ACHN (cell line): ENCODE measurements at regions not wholly inside any gene's neighbourhood (a gene's known extent, or its start where the extent isn't known, plus 50 kb on each side); places are given as distances from the start of the nearest gene placed in this dataset.

Source experiments
- DNase-seq: peaks from one replicate; pipeline ENCODE4 v3.0.0-alpha.2; 2015
- in situ Hi-C: cut with HindIII; loops from 2 replicates; pipeline ENCODE4 v1.10.0; 2017; ENCODE audit warnings: low sequenced_read_pairs, low pct_ligation_motif_present, low pct_unique_long_range_greater_than_20kb

DNA sequence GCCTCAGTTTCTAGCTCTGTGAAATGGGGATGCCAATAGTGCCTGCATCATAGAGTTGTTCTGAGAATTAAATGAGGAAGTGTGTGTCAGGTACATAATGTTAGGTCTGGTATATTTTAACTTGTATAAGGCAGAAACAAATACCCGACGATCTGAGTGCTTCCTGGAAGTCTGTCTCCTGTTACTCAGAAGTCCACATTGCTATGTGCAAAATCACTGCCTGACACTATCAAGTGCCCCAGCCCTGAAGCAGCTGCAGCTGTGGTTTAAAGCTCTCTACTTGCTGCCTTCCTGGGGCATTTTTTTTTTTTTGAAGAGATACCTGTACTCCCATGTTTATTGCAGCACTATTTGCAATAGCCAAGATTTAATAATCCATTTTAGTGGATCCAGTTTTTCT lies 125.3 kb downstream of the SLC4A3 start:
- in situ Hi-C loops, result no loop called here
- DNase-seq, result no peak

DNA sequence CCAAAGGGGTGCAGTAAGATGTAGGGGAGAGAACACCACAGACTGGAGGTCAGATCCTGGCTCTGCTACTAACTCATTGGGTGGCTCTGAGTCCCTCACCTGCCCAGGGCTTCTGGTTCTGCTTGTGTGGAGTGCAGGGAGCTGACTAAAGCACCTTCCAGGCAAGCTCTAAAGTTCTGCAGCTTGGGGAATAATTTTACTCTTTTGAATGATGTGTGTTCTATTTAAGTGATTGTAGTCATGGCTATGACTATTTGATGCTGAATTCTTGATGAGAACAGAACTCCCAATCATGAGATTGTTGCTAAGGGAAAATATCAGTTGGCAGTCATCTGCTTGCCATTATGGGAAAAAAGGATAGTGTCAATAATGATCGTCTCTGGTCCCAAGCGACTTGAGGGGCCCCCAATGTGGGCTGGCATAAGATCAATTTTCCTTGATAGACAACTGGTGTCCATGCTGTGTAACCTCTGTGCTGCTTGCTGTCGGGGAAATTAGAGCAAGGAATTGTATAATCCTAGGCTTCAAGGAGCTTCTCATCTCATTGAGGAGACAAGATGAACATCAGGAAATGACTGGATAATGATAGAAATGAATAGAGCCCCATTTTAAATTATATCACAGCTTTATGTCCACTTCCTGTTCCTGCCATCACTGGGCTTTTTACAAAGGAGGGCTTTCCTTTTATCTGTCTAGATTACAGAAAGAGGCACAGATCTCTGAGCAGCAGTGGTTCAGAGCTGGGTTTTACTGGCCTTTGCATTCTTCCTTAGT lies 131.7 kb downstream of the SLC4A3 start:
- no peak for DNase-seq
- in situ Hi-C loops, result no loop called here

GRCh38 chr2:219759801-219760200 lies 132.4 kb downstream of the SLC4A3 start:
- no peak for DNase-seq
- in situ Hi-C loops, result no loop called here

DNA sequence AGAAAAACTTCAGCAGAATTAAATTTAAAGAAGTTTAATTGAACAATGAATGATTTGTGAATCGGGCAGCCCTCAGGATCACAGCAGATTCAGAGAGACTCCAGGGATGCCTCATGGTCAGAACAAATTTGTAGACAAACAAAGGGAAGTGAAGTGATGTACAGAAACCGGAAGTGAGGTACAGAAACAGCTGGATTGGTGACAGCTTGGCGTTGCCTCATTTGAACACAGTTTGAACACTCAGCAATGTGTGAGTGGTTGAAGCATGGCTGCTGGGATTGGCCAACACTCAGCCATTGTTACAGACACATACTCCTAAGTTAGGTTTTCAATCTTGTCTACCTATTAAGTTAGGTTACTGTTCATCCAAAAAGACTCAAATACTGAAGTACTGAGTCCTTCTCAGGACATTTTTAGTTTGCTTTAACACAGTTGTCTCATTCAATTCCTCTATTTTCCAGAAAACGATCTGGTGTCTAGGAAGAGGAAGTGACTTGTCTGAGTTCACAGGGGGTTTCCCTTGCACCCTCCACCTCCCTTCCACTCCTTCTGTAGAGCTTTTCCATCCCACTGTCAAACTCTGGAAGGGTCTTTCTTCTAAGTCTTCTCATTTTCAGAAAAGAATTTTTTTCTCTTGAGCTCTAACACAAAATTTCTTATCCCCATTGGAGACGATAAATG lies 137.9 kb downstream of the SLC4A3 start:
- DNase-seq, result no peak
- in situ Hi-C loops, result no loop called here

DNA sequence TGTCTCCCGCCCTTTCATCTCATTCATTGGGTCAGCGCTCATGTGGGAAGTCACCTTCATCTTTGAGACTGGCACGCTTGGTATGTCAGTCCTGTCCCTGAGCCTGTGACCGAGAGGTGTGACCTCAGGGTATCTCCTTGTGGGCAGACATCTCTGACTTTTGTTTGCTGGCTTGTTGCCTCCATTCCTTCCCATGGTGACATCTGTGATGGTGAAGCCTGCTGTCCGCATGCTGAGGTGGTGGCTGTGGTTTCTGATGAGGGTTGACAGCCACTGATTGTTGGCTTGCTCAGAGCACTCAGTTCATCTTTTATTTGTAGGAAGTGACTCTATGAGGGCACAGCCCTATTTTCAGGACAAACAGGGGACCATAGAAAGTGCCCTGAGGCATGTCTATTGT lies 139.2 kb downstream of the SLC4A3 start:
- in situ Hi-C loops, result no loop called here
- DNase-seq, result no peak

- DNase-seq, result no peak
- in situ Hi-C loops, result no loop called here
Measured at GRCh38 chr2:219769090-219769910, 141.9 kb downstream of the SLC4A3 start.

GRCh38 chr2:219772103-219772635 lies 144.7 kb downstream of the SLC4A3 start:
- in situ Hi-C loops, result no loop called here
- DNase-seq, result no peak

GRCh38 chr2:219772697-219773096 lies 145.3 kb downstream of the SLC4A3 start:
- in situ Hi-C loops, result no loop called here
- DNase-seq, result no peak

DNA sequence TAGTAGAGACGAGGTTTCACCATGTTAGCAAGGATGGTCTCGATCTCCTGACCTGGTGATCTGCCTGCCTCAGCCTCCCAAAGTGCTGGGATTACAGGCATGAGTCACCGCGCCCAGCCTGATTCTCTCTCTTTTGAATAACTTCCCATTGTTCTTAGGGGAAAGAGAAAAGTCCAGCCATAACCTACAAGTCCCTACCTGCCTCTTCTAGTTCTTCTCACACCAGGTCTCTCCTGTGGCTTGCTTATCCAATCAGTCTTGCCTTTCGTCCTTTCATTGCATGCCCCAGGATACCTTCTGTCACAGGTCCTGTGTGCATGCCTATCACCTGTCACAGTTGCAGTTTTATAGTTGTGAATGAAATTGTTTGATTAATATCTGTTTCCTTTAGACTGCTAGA lies 148.1 kb downstream of the SLC4A3 start:
- no peak for DNase-seq
- in situ Hi-C loops, result no loop called here

GRCh38 chr2:219777388-219777787 lies 150.0 kb downstream of the SLC4A3 start:
- DNase-seq, result no peak
- in situ Hi-C loops, result no loop called here

GRCh38 chr2:219778189-219778588 lies 150.8 kb downstream of the SLC4A3 start:
- in situ Hi-C loops, result no loop called here
- DNase-seq, result no peak

DNA sequence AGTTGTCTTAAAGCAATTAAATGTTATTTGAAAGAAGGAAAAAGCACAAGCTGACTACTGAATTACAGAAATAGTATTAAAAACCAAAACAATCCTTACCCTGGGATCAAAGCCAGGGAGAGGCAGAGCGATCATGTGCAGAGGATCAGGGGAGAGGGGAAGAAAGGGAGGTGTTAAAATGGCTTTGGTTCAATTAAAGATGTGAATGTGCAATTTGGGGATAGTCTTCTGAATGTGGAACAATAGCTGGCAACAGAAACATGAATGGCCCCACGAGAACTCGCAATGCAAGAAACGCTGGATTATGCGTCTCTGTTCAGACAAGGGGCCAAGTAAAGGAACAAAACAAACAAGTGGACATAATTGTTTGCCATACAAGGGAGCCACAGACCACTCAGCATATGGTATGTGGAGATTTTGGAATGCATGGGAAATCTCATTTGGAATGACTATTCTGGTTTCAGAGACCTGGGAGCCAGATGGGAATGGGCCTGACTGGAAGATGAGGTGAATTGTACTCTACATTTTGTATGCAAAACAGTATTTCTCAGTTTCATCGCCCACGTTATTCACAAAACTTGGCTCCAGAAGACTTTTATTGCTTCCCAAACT lies 155.4 kb downstream of the SLC4A3 start:
- in situ Hi-C loops, result no loop called here
- no peak for DNase-seq

GRCh38 chr2:219783359-219783975 lies 156.0 kb downstream of the SLC4A3 start:
- in situ Hi-C loops, result no loop called here

DNA sequence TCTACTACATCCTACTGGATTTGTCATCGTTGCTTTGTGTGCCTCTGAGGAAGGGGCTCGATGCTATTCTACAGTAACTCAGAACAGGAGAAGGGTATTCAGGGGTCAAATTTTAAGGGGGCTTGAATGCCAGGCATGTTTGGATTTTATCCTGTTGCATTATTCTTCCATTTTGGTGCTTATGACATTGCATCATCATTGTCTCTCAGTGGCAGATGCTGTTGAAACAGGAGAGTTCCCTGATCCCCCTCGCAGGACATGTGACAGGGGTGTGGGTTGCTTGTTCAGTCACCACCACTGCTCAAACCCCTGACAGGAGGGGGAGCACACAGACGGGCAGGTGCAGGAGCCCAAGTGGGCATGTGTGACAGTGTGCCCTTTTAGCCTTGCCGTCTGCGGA lies 156.7 kb downstream of the SLC4A3 start:
- no peak for DNase-seq
- in situ Hi-C loops, result no loop called here

More at GRCh38 chr2:219783359-219783975, 156.0 kb downstream of the SLC4A3 start:
- DNase-seq, result no peak

GRCh38 chr2:219789476-219789875 lies 162.0 kb downstream of the SLC4A3 start:
- DNase-seq, result no peak
- in situ Hi-C loops, result no loop called here

DNA sequence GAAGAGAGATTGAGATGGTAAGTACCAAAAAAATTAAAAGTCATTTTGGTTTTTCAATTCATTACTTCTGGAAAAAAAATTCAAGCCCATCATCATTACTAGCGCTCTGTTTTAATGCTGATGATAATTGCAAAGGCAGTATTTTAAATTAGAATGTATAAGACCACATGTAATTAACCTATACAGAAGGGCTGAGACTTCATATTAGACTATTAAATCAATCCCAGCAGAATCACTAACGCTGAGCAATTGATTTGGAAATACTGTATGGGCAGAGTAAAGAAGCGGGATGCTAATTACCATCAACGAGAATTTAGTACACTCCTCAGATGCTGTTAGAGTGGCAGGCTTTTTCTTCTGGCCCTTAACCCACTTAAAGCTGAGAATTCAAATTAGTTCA lies 165.0 kb downstream of the SLC4A3 start:
- in situ Hi-C loops, result no loop called here
- DNase-seq, result no peak

DNA sequence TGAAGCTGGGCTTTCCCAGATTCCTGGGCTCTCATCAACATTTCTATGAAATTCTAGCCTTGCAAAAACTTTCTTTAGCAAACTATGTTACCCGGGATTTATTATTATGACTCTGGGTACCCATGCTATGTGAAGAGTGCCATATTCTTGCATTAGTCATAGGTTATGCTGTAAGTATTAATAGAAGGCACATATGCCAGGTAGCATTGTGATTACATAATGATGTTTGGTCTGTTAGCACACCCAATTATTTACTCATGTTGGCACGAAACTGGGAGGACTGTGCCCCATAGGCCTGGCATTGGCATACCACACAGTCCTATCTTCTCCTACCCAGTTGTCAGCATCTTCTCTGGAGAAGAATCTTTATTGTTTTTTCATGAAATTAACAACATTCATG lies 171.0 kb downstream of the SLC4A3 start:
- in situ Hi-C loops, result no loop called here
- DNase-seq, result peak; percentile 29

DNA sequence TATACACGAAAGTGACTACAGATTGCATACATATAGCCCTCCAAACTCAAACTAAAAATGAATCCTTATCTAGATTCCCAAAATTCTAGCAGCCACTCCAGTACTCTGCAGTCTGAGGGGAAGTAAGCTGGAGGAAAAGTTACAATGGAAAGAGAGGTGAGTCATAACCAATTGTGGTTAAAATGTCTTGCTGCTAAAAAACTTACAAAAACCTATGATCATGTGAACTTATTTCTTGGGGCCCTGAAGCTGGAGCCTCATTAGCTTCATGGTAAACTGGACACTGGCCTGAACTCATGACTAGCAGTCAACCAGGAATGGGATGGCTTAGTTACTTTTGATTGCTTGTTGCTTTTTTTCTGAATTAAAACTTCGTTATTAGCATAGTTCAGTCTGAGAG lies 175.9 kb downstream of the SLC4A3 start:
- in situ Hi-C loops, result no loop called here
- DNase-seq, result peak; percentile 16
